ENCODE measurements at regions not wholly inside any gene's neighbourhood (a gene's known extent, or its start where the extent isn't known, plus 50 kb on each side); places are given as distances from the start of the nearest gene placed in this dataset.
"Not testable (repeated sequence)": the region's sequence is repeated elsewhere in the genome, so short reads cannot be mapped to it uniquely, and the experiment has no call there.

- H3K27me3 ChIP-seq, result no peaks in the 10 kb centered on the region
- no peak overlapping the region for H3K27ac ChIP-seq
- no peak for TF ChIP-seq CTCF (IDR thresholded peaks at IDR 0.05)
- no peak for TF ChIP-seq POLR2A (IDR thresholded peaks at IDR 0.05)
- no peaks in the 10 kb centered on the region for H3K36me3 ChIP-seq
- no peaks in the 10 kb centered on the region for H3K4me1 ChIP-seq
- intact Hi-C loops (cut with DNase I), result no loop called here
- no peak for DNase-seq
- H3K9me3 ChIP-seq, result no peaks in the 10 kb centered on the region
- H3K4me3 ChIP-seq, result no peak overlapping the region
These were observed 507.8 kb upstream of the CNTN5 start for GRCh38 chr11:98512938-98513337.

GRCh38 chr11:98531576-98531975, 489.2 kb upstream of the CNTN5 start:
- intact Hi-C loops (cut with DNase I), result no loop called here
- Histone ChIP-seq H3K27me3 (no peaks in the 10 kb centered on the region), H3K9me3 (no peaks in the 10 kb centered on the region), H3K4me1 (no peaks in the 10 kb centered on the region), H3K36me3 (no peaks in the 10 kb centered on the region), H3K4me3 (no peak overlapping the region), H3K27ac (no peak overlapping the region)
- 25 to 48% methylated on average over 1 of the region's 1 CpG for WGBS, 2 donors
- no peak for DNase-seq
- TF ChIP-seq POLR2A (IDR thresholded peaks at IDR 0.05) (no peak), CTCF (IDR thresholded peaks at IDR 0.05) (no peak)

GRCh38 chr11:98536023-98536422, 484.7 kb upstream of the CNTN5 start:
- H3K36me3 ChIP-seq, result no peaks in the 10 kb centered on the region
- TF ChIP-seq POLR2A (IDR thresholded peaks at IDR 0.05) (no peak), CTCF (IDR thresholded peaks at IDR 0.05) (no peak)
- DNase-seq, result no peak
- no peaks in the 10 kb centered on the region for H3K27me3 ChIP-seq
- no peaks in the 10 kb centered on the region for H3K4me1 ChIP-seq
- H3K27ac ChIP-seq, result no peak overlapping the region
- H3K4me3 ChIP-seq, result no peak overlapping the region
- 52 to 60% methylated on average over 1 of the region's 1 CpG for WGBS, 2 donors
- H3K9me3 ChIP-seq, result no peaks in the 10 kb centered on the region
- intact Hi-C loops (cut with DNase I), result no loop called here

GRCh38 chr11:98538358-98538757, 482.4 kb upstream of the CNTN5 start:
- DNase-seq; H3K36me3 ChIP-seq; H3K4me3 ChIP-seq; H3K27me3 ChIP-seq; H3K4me1 ChIP-seq; H3K9me3 ChIP-seq; H3K27ac ChIP-seq; intact Hi-C loops (cut with DNase I): not testable (repeated sequence)
- WGBS, 2 donors, result 72 to 83% methylated on average over 7 of the region's 7 CpGs

GRCh38 chr11:98545544-98546175, 475.1 kb upstream of the CNTN5 start:
- Histone ChIP-seq H3K27me3 (no peaks in the 10 kb centered on the region), H3K27ac (no peak overlapping the region), H3K36me3 (no peaks in the 10 kb centered on the region), H3K4me3 (no peak overlapping the region), H3K4me1 (no peaks in the 10 kb centered on the region), H3K9me3 (no peaks in the 10 kb centered on the region)
- intact Hi-C loops (cut with DNase I), result no loop called here
- TF ChIP-seq CTCF (IDR thresholded peaks at IDR 0.05) (no peak), POLR2A (IDR thresholded peaks at IDR 0.05) (no peak)
- DNase-seq, result no peak
- WGBS, 2 donors, result 50 to 71% methylated on average over 2 to 5 of the region's 5 CpGs

GRCh38 chr11:98549571-98549970, 471.2 kb upstream of the CNTN5 start:
- Histone ChIP-seq H3K27me3 (no peaks in the 10 kb centered on the region), H3K9me3 (no peaks in the 10 kb centered on the region), H3K36me3 (no peaks in the 10 kb centered on the region), H3K4me3 (no peak overlapping the region), H3K27ac (no peak overlapping the region), H3K4me1 (no peaks in the 10 kb centered on the region)
- DNase-seq, result no peak
- intact Hi-C loops (cut with DNase I), result no loop called here
- no peak for TF ChIP-seq CTCF (IDR thresholded peaks at IDR 0.05)
- TF ChIP-seq POLR2A (IDR thresholded peaks at IDR 0.05), result no peak
- WGBS, 2 donors, result 74% methylated on average over 3 of the region's 3 CpGs

Measured in esophagus squamous epithelium (tissue), 5 donors.